A673 (cell line): ENCODE measurements at regions not wholly inside any gene's neighbourhood (a gene's known extent, or its start where the extent isn't known, plus 50 kb on each side); places are given as distances from the start of the nearest gene placed in this dataset.

ENCODE experiments used
- BruUV-seq: library from RNA; stranded (reverse); fragments of 400-500 nt; replicated peaks from 2 replicates; lab custom pipeline; 2021; lab: Mats Ljungman, UMichigan
- CTCF ChIA-PET: fragments of 300-600 bp; sonication (Branson Sonifier 250); formaldehyde crosslinking; loops from one replicate; lab custom pipeline; 2022; ENCODE audit warnings: antibody characterized with exemption; lab: Charles Lee
- POLR2A ChIA-PET: fragments of 300-600 bp; sonication (Branson Sonifier 250); formaldehyde crosslinking; loops from one replicate; lab custom pipeline; 2022; ENCODE audit warnings: antibody characterized with exemption; ENCODE audit not compliant: low non-redundant PET; lab: Charles Lee
- DNase-seq: peaks from one replicate; pipeline ENCODE4 v3.0.0-alpha.2; 2015; ENCODE audit warnings: low spot score
- H3K27ac ChIP-seq: fragments of 200-600 bp; sonication (generic); 2 replicates; pipeline ENCODE4 v1.5.1; 2016; ENCODE audit warnings: mixed run types, low read depth, mild to moderate bottlenecking, mixed read lengths, antibody characterized with exemption, low read length; ENCODE audit not compliant: poor library complexity, severe bottlenecking
- H3K27me3 ChIP-seq: fragments of 200-600 bp; sonication (generic); replicated peaks from 2 replicates; pipeline ENCODE4 v1.6.1; 2017; ENCODE audit warnings: mixed run types, low read depth, mild to moderate bottlenecking, mixed read lengths, antibody characterized with exemption, low read length; ENCODE audit not compliant: insufficient read depth, poor library complexity
- H3K36me3 ChIP-seq: fragments of 200-600 bp; sonication (generic); 2 replicates; pipeline ENCODE4 v1.6.1; 2016; ENCODE audit warnings: mixed run types, mild to moderate bottlenecking, mixed read lengths, antibody characterized with exemption, low read length; ENCODE audit not compliant: insufficient read depth, poor library complexity, severe bottlenecking
- H3K4me1 ChIP-seq: fragments of 200-600 bp; sonication (generic); 2 replicates; pipeline ENCODE4 v1.6.1; 2017; ENCODE audit warnings: mixed run types, mild to moderate bottlenecking, mixed read lengths, antibody characterized with exemption, low read length; ENCODE audit not compliant: insufficient read depth, poor library complexity, severe bottlenecking
- H3K4me3 ChIP-seq: fragments of 200-600 bp; sonication (generic); 2 replicates; pipeline ENCODE4 v1.5.1; 2016; ENCODE audit warnings: low read depth, mixed run types, mild to moderate bottlenecking, mixed read lengths, low read length; ENCODE audit not compliant: poor library complexity, severe bottlenecking
- H3K9me3 ChIP-seq: fragments of 200-600 bp; sonication (generic); 2 replicates; pipeline ENCODE4 v1.6.1; 2016; ENCODE audit warnings: mixed run types, low read depth, mild to moderate bottlenecking, mixed read lengths, antibody characterized with exemption, low read length; ENCODE audit not compliant: poor library complexity, severe bottlenecking
- CTCF ChIP-seq: fragments of 300-800, 200-600 bp; sonication (generic); conservative IDR thresholded peaks from 2 replicates; pipeline ENCODE4 v1.5.1; 2017; ENCODE audit warnings: low read depth, mild to moderate bottlenecking, antibody characterized with exemption, low read length, moderate library complexity, mixed read lengths
- EZH2 ChIP-seq: fragments of 200-600 bp; sonication (generic); IDR thresholded peaks from 2 replicates; pipeline ENCODE4 v1.6.1; 2017; ENCODE audit warnings: borderline replicate concordance, low read depth, mild to moderate bottlenecking, mixed read lengths, antibody characterized with exemption, low read length; ENCODE audit not compliant: poor library complexity, severe bottlenecking
- intact Hi-C: fragments of 100-400 bp; cut with micrococcal nuclease; formaldehyde crosslinking; loops from one replicate; pipeline ENCODE4 v1.10.0; 2022; ENCODE audit not compliant: unreplicated experiment

GRCh38 chr11:30800904-30801303 is 214.8 kb upstream of the MPPED2 start:
- intact Hi-C loops: loop anchor here (5.0 kb wide), 1 partner anchor 41 kb away; no protein-coding TSS in a partner anchor
- no peak for TF ChIP-seq CTCF
- TF ChIP-seq EZH2: no peak
- no peak overlapping the region for H3K4me3 ChIP-seq
- no peaks in the 10 kb centered on the region for H3K27me3 ChIP-seq
- no peak for DNase-seq
- no peaks in the 10 kb centered on the region for H3K9me3 ChIP-seq
- no TSS peak for BruUV-seq
- POLR2A ChIA-PET: interaction anchor here (0.6 kb wide), 1 partner anchor 188 kb away, joined by 3 read pairs; no protein-coding TSS in a partner anchor
- CTCF ChIA-PET: no interaction called here
- no peaks in the 10 kb centered on the region for H3K4me1 ChIP-seq
- H3K27ac ChIP-seq: no peak overlapping the region
- H3K36me3 ChIP-seq: no peaks in the 10 kb centered on the region

- Histone ChIP-seq H3K36me3 (no peaks in the 10 kb centered on the region), H3K4me1 (no peaks in the 10 kb centered on the region), H3K4me3 (no peak overlapping the region), H3K9me3 (no peaks in the 10 kb centered on the region), H3K27me3 (no peaks in the 10 kb centered on the region), H3K27ac (no peak overlapping the region)
- intact Hi-C loops: no loop called here
- ChIA-PET CTCF (no interaction called here), POLR2A (no interaction called here)
- no peak for DNase-seq
- TF ChIP-seq EZH2: no peak
- no peak for TF ChIP-seq CTCF
- BruUV-seq: no TSS peak
Observed at GRCh38 chr11:30798547-30799236, 212.5 kb upstream of the MPPED2 start.

GRCh38 chr11:30789270-30789669 is 203.1 kb upstream of the MPPED2 start:
- H3K36me3 ChIP-seq: no peaks in the 10 kb centered on the region
- BruUV-seq: no TSS peak
- no peak for TF ChIP-seq CTCF
- ChIA-PET POLR2A (no interaction called here), CTCF (no interaction called here)
- H3K4me3 ChIP-seq: no peak overlapping the region
- no peaks in the 10 kb centered on the region for H3K27me3 ChIP-seq
- H3K27ac ChIP-seq: no peak overlapping the region
- H3K9me3 ChIP-seq: no peaks in the 10 kb centered on the region
- H3K4me1 ChIP-seq: peaks cover 13% of the 10 kb centered on the region
- peak; percentile 96 for DNase-seq
- intact Hi-C loops: no loop called here
